ENCODE measurements at regions not wholly inside any gene's neighbourhood (a gene's known extent, or its start where the extent isn't known, plus 50 kb on each side); places are given as distances from the start of the nearest gene placed in this dataset.

DNA sequence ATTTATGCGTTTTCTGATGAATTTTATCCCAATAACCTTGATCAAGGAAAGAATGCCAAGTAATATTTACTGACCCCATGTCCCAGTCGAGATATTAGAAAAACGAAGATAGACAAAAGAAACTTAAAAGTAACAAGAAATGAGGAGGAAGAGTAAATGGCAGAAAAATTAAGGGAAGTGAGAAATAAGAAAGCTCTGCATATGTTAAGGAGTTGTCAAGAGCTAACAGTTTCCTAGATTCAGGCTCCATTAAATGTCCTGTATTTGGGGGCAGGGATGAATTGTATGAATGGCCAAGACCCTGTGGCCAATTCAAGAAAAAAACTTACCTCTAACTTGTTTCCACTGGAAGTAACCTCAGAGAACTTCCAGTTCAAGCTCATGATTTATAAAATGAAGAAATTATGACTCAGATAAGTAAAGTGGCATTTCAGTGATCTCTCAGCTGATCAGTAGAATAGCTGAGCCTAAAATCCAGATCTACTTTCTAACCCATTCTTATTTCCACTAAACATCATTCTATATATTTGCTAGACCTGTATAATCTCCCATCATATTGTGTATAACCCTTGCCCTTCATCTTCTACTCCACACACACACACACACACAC lies 73.2 kb downstream of the ZC3H11B start:
- no peak overlapping the region for H3K27ac ChIP-seq
- no peaks in the 10 kb centered on the region for H3K36me3 ChIP-seq (replicated peaks)
- H3K4me3 ChIP-seq (ENCODE audit: low read depth, low read length), result no peak overlapping the region
- in situ Hi-C loops (cut with HindIII; ENCODE audit: low pct_ligation_motif_present, low sequenced_read_pairs), result no loop called here
- TF ChIP-seq, protein P1, sequence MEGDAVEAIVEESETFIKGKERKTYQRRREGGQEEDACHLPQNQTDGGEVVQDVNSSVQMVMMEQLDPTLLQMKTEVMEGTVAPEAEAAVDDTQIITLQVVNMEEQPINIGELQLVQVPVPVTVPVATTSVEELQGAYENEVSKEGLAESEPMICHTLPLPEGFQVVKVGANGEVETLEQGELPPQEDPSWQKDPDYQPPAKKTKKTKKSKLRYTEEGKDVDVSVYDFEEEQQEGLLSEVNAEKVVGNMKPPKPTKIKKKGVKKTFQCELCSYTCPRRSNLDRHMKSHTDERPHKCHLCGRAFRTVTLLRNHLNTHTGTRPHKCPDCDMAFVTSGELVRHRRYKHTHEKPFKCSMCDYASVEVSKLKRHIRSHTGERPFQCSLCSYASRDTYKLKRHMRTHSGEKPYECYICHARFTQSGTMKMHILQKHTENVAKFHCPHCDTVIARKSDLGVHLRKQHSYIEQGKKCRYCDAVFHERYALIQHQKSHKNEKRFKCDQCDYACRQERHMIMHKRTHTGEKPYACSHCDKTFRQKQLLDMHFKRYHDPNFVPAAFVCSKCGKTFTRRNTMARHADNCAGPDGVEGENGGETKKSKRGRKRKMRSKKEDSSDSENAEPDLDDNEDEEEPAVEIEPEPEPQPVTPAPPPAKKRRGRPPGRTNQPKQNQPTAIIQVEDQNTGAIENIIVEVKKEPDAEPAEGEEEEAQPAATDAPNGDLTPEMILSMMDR (IDR thresholded peaks at IDR 0.05; ENCODE audit: low read depth, low read length, missing control alignments), result no peak
- DNase-seq, result no peak
- no peaks in the 10 kb centered on the region for H3K27me3 ChIP-seq (replicated peaks)

DNA sequence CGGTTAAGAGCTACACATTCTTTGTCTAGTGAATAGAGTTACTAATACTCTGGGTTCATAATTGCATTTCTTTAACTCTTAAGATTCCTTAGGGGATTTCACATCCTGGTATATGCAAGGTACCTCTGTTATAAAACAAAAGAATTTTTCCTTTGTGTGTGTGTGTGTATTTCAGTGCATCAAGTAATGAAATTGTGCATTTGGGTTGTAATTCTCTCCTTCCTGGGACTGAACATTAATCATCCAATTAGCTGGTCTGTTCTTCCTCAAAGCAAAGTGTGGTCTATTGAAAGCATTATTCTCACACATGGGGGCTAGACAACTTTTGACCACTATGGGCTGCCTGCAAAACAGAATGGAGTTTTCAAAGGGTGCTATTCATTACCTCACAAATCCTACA lies 74.0 kb downstream of the ZC3H11B start:
- Histone ChIP-seq H3K27ac (no peak overlapping the region), H3K27me3 (replicated peaks) (no peaks in the 10 kb centered on the region), H3K4me3 (ENCODE audit: low read depth, low read length) (no peak overlapping the region), H3K36me3 (replicated peaks) (no peaks in the 10 kb centered on the region)
- no peak for DNase-seq
- TF ChIP-seq, protein P1 (IDR thresholded peaks at IDR 0.05; ENCODE audit: low read depth, low read length, missing control alignments), result no peak
- in situ Hi-C loops (cut with HindIII; ENCODE audit: low pct_ligation_motif_present, low sequenced_read_pairs), result no loop called here

DNA sequence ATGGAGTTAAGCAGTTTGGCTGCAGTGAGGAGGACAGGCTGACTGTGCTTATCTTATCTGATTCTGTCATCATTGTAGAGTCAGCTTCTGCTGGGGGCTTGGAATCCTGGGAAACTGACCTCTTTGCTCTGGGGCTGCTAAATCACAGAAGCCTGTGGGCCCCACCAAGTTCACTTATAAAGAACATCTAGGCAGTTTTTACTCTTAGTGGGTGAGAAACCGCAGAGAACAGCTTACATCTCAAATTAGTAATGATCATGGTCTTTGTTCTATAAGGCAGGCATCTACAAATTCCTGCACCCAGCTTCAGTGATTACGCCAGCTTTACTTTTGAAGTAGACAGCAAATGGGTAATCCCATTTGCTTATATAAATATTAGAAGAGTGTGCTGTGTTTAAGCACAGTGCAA lies 75.7 kb downstream of the ZC3H11B start:
- in situ Hi-C loops (cut with HindIII; ENCODE audit: low pct_ligation_motif_present, low sequenced_read_pairs), result no loop called here
- no peaks in the 10 kb centered on the region for H3K36me3 ChIP-seq (replicated peaks)
- H3K4me3 ChIP-seq (ENCODE audit: low read depth, low read length), result no peak overlapping the region
- TF ChIP-seq, protein P1 (IDR thresholded peaks at IDR 0.05; ENCODE audit: low read depth, low read length, missing control alignments), result no peak
- DNase-seq, result peak; percentile 40
- no peak overlapping the region for H3K27ac ChIP-seq
- no peaks in the 10 kb centered on the region for H3K27me3 ChIP-seq (replicated peaks)

DNA sequence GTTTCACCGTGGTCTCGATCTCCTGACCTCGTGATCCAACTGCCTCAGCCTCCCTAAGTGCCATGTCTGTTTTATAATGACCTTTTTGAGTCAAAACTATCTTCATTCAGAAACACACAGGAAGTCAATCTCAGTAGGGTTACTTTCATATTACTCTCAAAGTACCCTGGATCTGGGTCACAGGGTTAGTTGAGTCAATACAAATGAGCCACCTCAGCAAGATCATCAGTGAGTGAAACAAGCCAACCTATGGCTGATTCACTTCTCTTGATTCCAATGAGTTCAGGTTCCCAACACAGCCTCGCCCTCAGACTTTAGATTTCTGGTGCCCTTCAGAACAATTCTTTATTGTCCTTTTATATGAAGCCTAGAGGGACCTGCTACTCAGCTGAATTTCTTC lies 76.9 kb downstream of the ZC3H11B start:
- TF ChIP-seq, protein P1 (IDR thresholded peaks at IDR 0.05; ENCODE audit: low read depth, low read length, missing control alignments), result no peak
- H3K27me3 ChIP-seq (replicated peaks), result no peaks in the 10 kb centered on the region
- H3K4me3 ChIP-seq (ENCODE audit: low read depth, low read length), result no peak overlapping the region
- no peaks in the 10 kb centered on the region for H3K36me3 ChIP-seq (replicated peaks)
- DNase-seq, result no peak
- in situ Hi-C loops (cut with HindIII; ENCODE audit: low pct_ligation_motif_present, low sequenced_read_pairs), result no loop called here
- H3K27ac ChIP-seq, result no peak overlapping the region

DNA sequence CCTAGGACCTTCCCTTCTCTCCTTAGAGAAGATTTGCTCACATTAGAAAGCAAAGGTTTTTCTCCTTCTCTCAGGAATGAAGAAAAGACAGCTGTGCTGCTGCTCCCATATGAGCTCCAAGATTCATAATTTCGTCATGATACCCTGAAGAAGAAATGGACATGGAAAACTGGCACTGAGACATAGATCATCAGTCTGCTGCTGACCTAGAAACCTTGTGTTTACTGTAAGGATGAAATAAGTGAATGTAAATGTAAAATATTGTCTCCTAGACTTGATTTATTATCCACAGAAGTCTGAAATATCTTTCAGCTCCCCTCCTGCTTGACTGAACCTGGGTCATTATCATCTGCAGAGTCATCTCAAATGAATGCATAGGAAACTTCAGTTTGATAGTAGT lies 77.9 kb downstream of the ZC3H11B start:
- Histone ChIP-seq H3K27me3 (replicated peaks) (no peaks in the 10 kb centered on the region), H3K36me3 (replicated peaks) (no peaks in the 10 kb centered on the region), H3K4me3 (ENCODE audit: low read depth, low read length) (no peak overlapping the region), H3K27ac (no peak overlapping the region)
- in situ Hi-C loops (cut with HindIII; ENCODE audit: low pct_ligation_motif_present, low sequenced_read_pairs), result no loop called here
- TF ChIP-seq, protein P1 (IDR thresholded peaks at IDR 0.05; ENCODE audit: low read depth, low read length, missing control alignments), result no peak
- DNase-seq, result no peak

DNA sequence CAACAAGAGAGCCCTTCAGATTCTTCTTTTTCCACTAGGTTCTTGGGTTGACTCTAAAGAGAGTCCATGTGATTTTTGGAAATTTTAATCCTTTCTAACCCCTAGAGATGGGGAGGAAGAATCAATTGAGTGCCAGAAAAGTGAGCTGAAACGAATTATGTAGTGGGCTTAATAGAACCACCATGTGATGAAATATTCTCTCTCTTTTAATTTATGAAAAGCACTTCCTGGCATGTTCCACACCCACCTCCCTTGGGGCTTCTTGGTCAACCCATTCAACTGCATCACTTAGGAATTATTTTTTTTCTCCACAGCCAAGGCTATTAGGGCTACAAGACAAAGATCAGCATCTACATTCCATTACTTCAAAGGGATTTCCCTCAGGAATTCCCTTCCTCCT lies 79.6 kb downstream of the ZC3H11B start:
- TF ChIP-seq, protein P1 (IDR thresholded peaks at IDR 0.05; ENCODE audit: low read depth, low read length, missing control alignments), result no peak
- Histone ChIP-seq H3K27ac (no peak overlapping the region), H3K27me3 (replicated peaks) (no peaks in the 10 kb centered on the region), H3K4me3 (ENCODE audit: low read depth, low read length) (no peak overlapping the region), H3K36me3 (replicated peaks) (no peaks in the 10 kb centered on the region)
- DNase-seq, result no peak
- in situ Hi-C loops (cut with HindIII; ENCODE audit: low pct_ligation_motif_present, low sequenced_read_pairs), result no loop called here
